SK-N-MC (cell line): ENCODE measurements at regions not wholly inside any gene's neighbourhood (a gene's known extent, or its start where the extent isn't known, plus 50 kb on each side); places are given as distances from the start of the nearest gene placed in this dataset.

Source experiments
- EZH2 ChIP-seq: fragments of 200-600 bp; sonication (generic); IDR thresholded peaks from one replicate; pipeline ENCODE4 v1.6.1; 2017; ENCODE audit warnings: antibody characterized with exemption
- FOXP2 ChIP-seq: optimal IDR thresholded peaks from 2 replicates; pipeline ENCODE3; 2011; ENCODE audit warnings: mild to moderate bottlenecking, moderate library complexity; ENCODE audit not compliant: insufficient read depth; ENCODE audit errors: extremely low read length, control extremely low read depth
- POLR2AphosphoS5 ChIP-seq: IDR thresholded peaks from 2 replicates; pipeline ENCODE4 v1.6.1; 2012; ENCODE audit warnings: mild to moderate bottlenecking, low read depth, low read length, borderline replicate concordance

- TF ChIP-seq EZH2 (no peak), POLR2AphosphoS5 (no peak), FOXP2 (no peak)
Observed at GRCh38 chr9:91486699-91487497, 63.3 kb upstream of the NFIL3 start.
